ENCODE measurements at regions not wholly inside any gene's neighbourhood (a gene's known extent, or its start where the extent isn't known, plus 50 kb on each side); places are given as distances from the start of the nearest gene placed in this dataset.

DNA sequence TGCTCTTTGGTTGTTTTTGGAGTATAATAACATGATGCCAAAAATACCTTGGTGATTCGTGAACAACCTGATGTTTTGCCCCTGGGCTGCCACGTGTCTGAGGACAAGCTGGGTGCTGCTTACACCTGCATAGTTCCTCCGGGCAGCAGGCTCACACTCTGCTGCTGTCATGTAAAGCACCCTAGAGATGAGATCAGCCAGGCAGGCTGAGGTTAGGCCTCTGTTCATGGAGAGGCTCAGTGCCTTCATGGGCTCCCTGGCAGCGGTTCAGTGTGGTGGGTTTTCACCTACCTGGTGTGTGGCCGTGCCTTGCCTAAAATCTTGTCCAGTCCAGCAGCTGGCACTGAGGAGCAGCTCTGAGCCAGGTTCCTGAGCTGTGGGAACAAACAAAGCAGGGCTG is 60.1 kb upstream of the TAGAP start:
- Histone ChIP-seq H3K9ac (ENCODE audit: control insufficient read depth, extremely low read depth, insufficient read depth, low read length) (peak overlapping the region; percentile 57), H4K20me1 (ENCODE audit: control insufficient read depth, extremely low read depth, insufficient read depth, low read length) (no peaks in the 10 kb centered on the region), H3K4me1 (ENCODE audit: control insufficient read depth, extremely low read depth, insufficient read depth, low read length) (peaks cover 30% of the 10 kb centered on the region), H3K27ac (ENCODE audit: control insufficient read depth, insufficient read depth, low read length) (peak overlapping the region; percentile 50), H2AFZ (ENCODE audit: control insufficient read depth, low read length) (peak overlapping the region; percentile 58), H3K4me2 (ENCODE audit: control insufficient read depth, extremely low read depth, insufficient read depth, low read depth, low read length) (peak overlapping the region; percentile 66), H3K9me3 (ENCODE audit: control insufficient read depth, low read depth, low read length) (no peaks in the 10 kb centered on the region), H3K27me3 (ENCODE audit: control insufficient read depth, extremely low read depth, insufficient read depth, low read length) (peaks cover 3% of the 10 kb centered on the region), H3K4me3 (ENCODE audit: control insufficient read depth in 2 of 3, extremely low read depth in 1 of 3, insufficient read depth in 2 of 3, low read depth in 1 of 3, low read length in 3 of 3) (no peak overlapping the region), H3K36me3 (ENCODE audit: control insufficient read depth in 2 of 2, extremely low read depth in 1 of 2, insufficient read depth in 2 of 2, low read length in 2 of 2) (no peaks in the 10 kb centered on the region), H3K79me2 (ENCODE audit: control insufficient read depth, insufficient read depth, low read length) (no peaks in the 10 kb centered on the region), H3K9me1 (ENCODE audit: control insufficient read depth, extremely low read depth, insufficient read depth, low read length) (no peaks in the 10 kb centered on the region)
- peak; percentile 93 for FAIRE-seq
- dilution Hi-C loops (cut with MboI; ENCODE audit: extremely low pct_ligation_motif_present, low sequenced_read_pairs): no loop called here
- TF ChIP-seq, protein P1, sequence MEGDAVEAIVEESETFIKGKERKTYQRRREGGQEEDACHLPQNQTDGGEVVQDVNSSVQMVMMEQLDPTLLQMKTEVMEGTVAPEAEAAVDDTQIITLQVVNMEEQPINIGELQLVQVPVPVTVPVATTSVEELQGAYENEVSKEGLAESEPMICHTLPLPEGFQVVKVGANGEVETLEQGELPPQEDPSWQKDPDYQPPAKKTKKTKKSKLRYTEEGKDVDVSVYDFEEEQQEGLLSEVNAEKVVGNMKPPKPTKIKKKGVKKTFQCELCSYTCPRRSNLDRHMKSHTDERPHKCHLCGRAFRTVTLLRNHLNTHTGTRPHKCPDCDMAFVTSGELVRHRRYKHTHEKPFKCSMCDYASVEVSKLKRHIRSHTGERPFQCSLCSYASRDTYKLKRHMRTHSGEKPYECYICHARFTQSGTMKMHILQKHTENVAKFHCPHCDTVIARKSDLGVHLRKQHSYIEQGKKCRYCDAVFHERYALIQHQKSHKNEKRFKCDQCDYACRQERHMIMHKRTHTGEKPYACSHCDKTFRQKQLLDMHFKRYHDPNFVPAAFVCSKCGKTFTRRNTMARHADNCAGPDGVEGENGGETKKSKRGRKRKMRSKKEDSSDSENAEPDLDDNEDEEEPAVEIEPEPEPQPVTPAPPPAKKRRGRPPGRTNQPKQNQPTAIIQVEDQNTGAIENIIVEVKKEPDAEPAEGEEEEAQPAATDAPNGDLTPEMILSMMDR (optimal IDR thresholded peaks at IDR 0.05 in 1 of 3, IDR thresholded peaks at IDR 0.05 in 1 of 3, conservative IDR thresholded peaks at IDR 0.05 in 1 of 3; ENCODE audit: extremely low read depth in 1 of 3, insufficient read depth in 2 of 3, low read length in 3 of 3): no peak
- no peak for TF ChIP-seq EZH2 (IDR thresholded peaks at IDR 0.05; ENCODE audit: low read length)
- DNase-seq (ENCODE audit: low read depth, low spot score): peak; percentile 70

DNA sequence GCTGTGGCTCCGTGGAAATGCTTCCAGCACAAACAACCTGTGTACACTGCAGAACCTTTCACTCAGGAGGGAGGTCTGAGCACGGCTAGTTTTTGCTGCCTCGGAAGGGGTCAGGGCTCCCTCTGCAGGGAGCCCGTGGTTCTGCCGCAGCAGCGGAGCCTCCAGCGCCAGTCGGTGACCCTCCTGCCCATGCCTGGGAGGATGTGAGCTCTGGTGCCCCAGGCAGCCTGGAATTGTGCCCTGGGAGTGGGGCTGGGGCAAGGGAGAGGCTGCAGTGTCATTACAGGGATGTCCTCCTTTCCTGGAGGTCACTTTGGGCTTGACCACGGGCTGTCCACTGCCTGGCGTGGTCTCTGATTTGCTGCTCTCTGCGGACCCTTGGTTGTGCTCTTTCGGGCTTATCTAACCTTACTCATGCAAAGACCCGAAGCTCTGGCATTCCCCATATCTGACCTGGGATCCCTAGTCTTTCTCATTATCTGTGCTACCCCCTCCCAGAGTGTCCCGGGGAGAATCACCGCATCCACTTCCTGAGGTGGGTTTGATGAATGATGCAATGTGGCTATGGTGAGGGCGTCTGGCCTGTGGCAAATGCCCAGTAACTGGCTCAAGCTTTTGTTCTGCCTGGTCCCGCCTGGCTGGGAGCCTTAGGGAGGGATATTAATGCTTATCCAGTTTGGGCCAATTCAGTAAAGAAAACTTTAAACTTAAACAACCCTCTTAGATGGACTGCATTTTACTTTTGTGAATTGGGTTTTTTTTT is 59.6 kb upstream of the TAGAP start:
- H2AFZ ChIP-seq (ENCODE audit: control insufficient read depth, low read length): peak overlapping the region; percentile 46
- peak overlapping the region; percentile 66 for H3K4me2 ChIP-seq (ENCODE audit: control insufficient read depth, extremely low read depth, insufficient read depth, low read depth, low read length)
- H3K4me1 ChIP-seq (ENCODE audit: control insufficient read depth, extremely low read depth, insufficient read depth, low read length): peaks cover 30% of the 10 kb centered on the region
- no peaks in the 10 kb centered on the region for H3K9me1 ChIP-seq (ENCODE audit: control insufficient read depth, extremely low read depth, insufficient read depth, low read length)
- dilution Hi-C loops (cut with MboI; ENCODE audit: extremely low pct_ligation_motif_present, low sequenced_read_pairs): no loop called here
- no peaks in the 10 kb centered on the region for H3K79me2 ChIP-seq (ENCODE audit: control insufficient read depth, insufficient read depth, low read length)
- H3K9me3 ChIP-seq (ENCODE audit: control insufficient read depth, low read depth, low read length): no peaks in the 10 kb centered on the region
- TF ChIP-seq, protein P1 (optimal IDR thresholded peaks at IDR 0.05 in 1 of 3, IDR thresholded peaks at IDR 0.05 in 1 of 3, conservative IDR thresholded peaks at IDR 0.05 in 1 of 3; ENCODE audit: extremely low read depth in 1 of 3, insufficient read depth in 2 of 3, low read length in 3 of 3): peak; percentile 90 to 98 (median 94)
- no peak for TF ChIP-seq EZH2 (IDR thresholded peaks at IDR 0.05; ENCODE audit: low read length)
- no peaks in the 10 kb centered on the region for H4K20me1 ChIP-seq (ENCODE audit: control insufficient read depth, extremely low read depth, insufficient read depth, low read length)
- no peaks in the 10 kb centered on the region for H3K36me3 ChIP-seq (ENCODE audit: control insufficient read depth in 2 of 2, extremely low read depth in 1 of 2, insufficient read depth in 2 of 2, low read length in 2 of 2)
- H3K9ac ChIP-seq (ENCODE audit: control insufficient read depth, extremely low read depth, insufficient read depth, low read length): peak overlapping the region; percentile 57
- DNase-seq (ENCODE audit: low read depth, low spot score) (no peak), FAIRE-seq (peak; percentile 79)
- H3K27me3 ChIP-seq (ENCODE audit: control insufficient read depth, extremely low read depth, insufficient read depth, low read length): peaks cover 3% of the 10 kb centered on the region
- H3K27ac ChIP-seq (ENCODE audit: control insufficient read depth, insufficient read depth, low read length): peak overlapping the region; percentile 50
- peak overlapping the region in 1 of 3 experiments; percentile 19 for H3K4me3 ChIP-seq (ENCODE audit: control insufficient read depth in 2 of 3, extremely low read depth in 1 of 3, insufficient read depth in 2 of 3, low read depth in 1 of 3, low read length in 3 of 3)

All from keratinocyte (primary cell).